ENCODE measurements at regions not wholly inside any gene's neighbourhood (a gene's known extent, or its start where the extent isn't known, plus 50 kb on each side); places are given as distances from the start of the nearest gene placed in this dataset.
A peak's percentile ranks its signal among the peaks of the same experiment; 100 is the strongest.
"Not testable (repeated sequence)": the region's sequence is repeated elsewhere in the genome, so short reads cannot be mapped to it uniquely, and the experiment has no call there.

- in situ Hi-C loops (cut with HindIII; ENCODE audit: low pct_unique_long_range_greater_than_20kb, low sequenced_read_pairs), result no loop called here
- no peak for DNase-seq (ENCODE audit: low read depth, low spot score)
Observed at GRCh38 chr3:116512281-116512680, 67.0 kb upstream of the LSAMP start.

- peak; percentile 6 for DNase-seq (ENCODE audit: low read depth, low spot score)
- in situ Hi-C loops (cut with HindIII; ENCODE audit: low pct_unique_long_range_greater_than_20kb, low sequenced_read_pairs), result no loop called here
Observed at GRCh38 chr3:116512931-116513330, 67.6 kb upstream of the LSAMP start.

GRCh38 chr3:116515973-116516372 is 70.7 kb upstream of the LSAMP start:
- DNase-seq (ENCODE audit: low read depth, low spot score), result no peak
- in situ Hi-C loops (cut with HindIII; ENCODE audit: low pct_unique_long_range_greater_than_20kb, low sequenced_read_pairs), result no loop called here

- peak; percentile 52 for DNase-seq (ENCODE audit: low read depth, low spot score)
- in situ Hi-C loops (cut with HindIII; ENCODE audit: low pct_unique_long_range_greater_than_20kb, low sequenced_read_pairs), result no loop called here
Observed at GRCh38 chr3:116517308-116517707, 72.0 kb upstream of the LSAMP start.

GRCh38 chr3:116519101-116519500 is 73.8 kb upstream of the LSAMP start:
- DNase-seq (ENCODE audit: low read depth, low spot score); in situ Hi-C loops (cut with HindIII; ENCODE audit: low pct_unique_long_range_greater_than_20kb, low sequenced_read_pairs): not testable (repeated sequence)

- in situ Hi-C loops (cut with HindIII; ENCODE audit: low pct_unique_long_range_greater_than_20kb, low sequenced_read_pairs); DNase-seq (ENCODE audit: low read depth, low spot score): not testable (repeated sequence)
Observed at GRCh38 chr3:116519823-116520222, 74.5 kb upstream of the LSAMP start.

GRCh38 chr3:116524453-116525210 is 79.3 kb upstream of the LSAMP start:
- DNase-seq (ENCODE audit: low read depth, low spot score), result no peak
- in situ Hi-C loops (cut with HindIII; ENCODE audit: low pct_unique_long_range_greater_than_20kb, low sequenced_read_pairs), result no loop called here

GRCh38 chr3:116552246-116552645 is 107.0 kb upstream of the LSAMP start:
- in situ Hi-C loops (cut with HindIII; ENCODE audit: low pct_unique_long_range_greater_than_20kb, low sequenced_read_pairs), result no loop called here
- no peak for DNase-seq (ENCODE audit: low read depth, low spot score)

GRCh38 chr3:116553355-116553754 is 108.1 kb upstream of the LSAMP start:
- DNase-seq (ENCODE audit: low read depth, low spot score), result no peak
- in situ Hi-C loops (cut with HindIII; ENCODE audit: low pct_unique_long_range_greater_than_20kb, low sequenced_read_pairs), result no loop called here

- DNase-seq (ENCODE audit: low read depth, low spot score), result no peak
- in situ Hi-C loops (cut with HindIII; ENCODE audit: low pct_unique_long_range_greater_than_20kb, low sequenced_read_pairs), result no loop called here
Observed at GRCh38 chr3:116561529-116561928, 116.2 kb upstream of the LSAMP start.

- no peak for DNase-seq (ENCODE audit: low read depth, low spot score)
- in situ Hi-C loops (cut with HindIII; ENCODE audit: low pct_unique_long_range_greater_than_20kb, low sequenced_read_pairs), result no loop called here
Observed at GRCh38 chr3:116563351-116563750, 118.1 kb upstream of the LSAMP start.

- in situ Hi-C loops (cut with HindIII; ENCODE audit: low pct_unique_long_range_greater_than_20kb, low sequenced_read_pairs), result no loop called here
- no peak for DNase-seq (ENCODE audit: low read depth, low spot score)
Observed at GRCh38 chr3:116566478-116566960, 121.2 kb upstream of the LSAMP start.

- DNase-seq (ENCODE audit: low read depth, low spot score), result no peak
- in situ Hi-C loops (cut with HindIII; ENCODE audit: low pct_unique_long_range_greater_than_20kb, low sequenced_read_pairs), result no loop called here
Observed at GRCh38 chr3:116569611-116570010, 124.3 kb upstream of the LSAMP start.

GRCh38 chr3:116579840-116580239 is 129.7 kb upstream of the TUSC7 start:
- peak; percentile 24 for DNase-seq (ENCODE audit: low read depth, low spot score)
- in situ Hi-C loops (cut with HindIII; ENCODE audit: low pct_unique_long_range_greater_than_20kb, low sequenced_read_pairs), result no loop called here

- DNase-seq (ENCODE audit: low read depth, low spot score), result no peak
- in situ Hi-C loops (cut with HindIII; ENCODE audit: low pct_unique_long_range_greater_than_20kb, low sequenced_read_pairs), result no loop called here
Observed at GRCh38 chr3:116586285-116586944, 123.2 kb upstream of the TUSC7 start.

- DNase-seq (ENCODE audit: low read depth, low spot score), result no peak
- in situ Hi-C loops (cut with HindIII; ENCODE audit: low pct_unique_long_range_greater_than_20kb, low sequenced_read_pairs), result no loop called here
Observed at GRCh38 chr3:116591236-116591635, 118.3 kb upstream of the TUSC7 start.

GRCh38 chr3:116601206-116601605 is 108.4 kb upstream of the TUSC7 start:
- no peak for DNase-seq (ENCODE audit: low read depth, low spot score)
- in situ Hi-C loops (cut with HindIII; ENCODE audit: low pct_unique_long_range_greater_than_20kb, low sequenced_read_pairs), result no loop called here

- in situ Hi-C loops (cut with HindIII; ENCODE audit: low pct_unique_long_range_greater_than_20kb, low sequenced_read_pairs), result no loop called here
- DNase-seq (ENCODE audit: low read depth, low spot score), result no peak
Observed at GRCh38 chr3:116607205-116607604, 102.4 kb upstream of the TUSC7 start.

GRCh38 chr3:116610124-116610523 is 99.5 kb upstream of the TUSC7 start:
- in situ Hi-C loops (cut with HindIII; ENCODE audit: low pct_unique_long_range_greater_than_20kb, low sequenced_read_pairs), result no loop called here
- no peak for DNase-seq (ENCODE audit: low read depth, low spot score)
